Activated CD4-positive, alpha-beta T cell treated with anti-CD3 and anti-CD28 coated beads, Interleukin-2, amount 10 ng/mL, durations not matched to agents 7 days and 5 days (primary cell): ENCODE measurements at regions not wholly inside any gene's neighbourhood (a gene's known extent, or its start where the extent isn't known, plus 50 kb on each side); places are given as distances from the start of the nearest gene placed in this dataset.

Experiments
- CTCF ChIA-PET: fragments of 350-600 bp; sonication (Branson Sonifier 250); formaldehyde crosslinking; loops from one replicate; lab custom pipeline; 2021; ENCODE audit warnings: antibody characterized with exemption; lab: Charles Lee
- POLR2A ChIA-PET: fragments of 350-600 bp; sonication (Branson Sonifier 250); formaldehyde crosslinking; loops from one replicate; lab custom pipeline; 2021; ENCODE audit warnings: antibody characterized with exemption; lab: Charles Lee
- DNase-seq: peaks from one replicate; pipeline ENCODE4 v3.0.0-alpha.2; 2020
- H3K27ac Mint-ChIP-seq: one replicate; pipeline ENCODE4 v1.8.0; 2021; ENCODE audit warnings: mild to moderate bottlenecking, moderate library complexity, mixed read lengths
- H3K27me3 Mint-ChIP-seq: one replicate; pipeline ENCODE4 v1.8.0; 2021; ENCODE audit warnings: mixed read lengths
- H3K36me3 Mint-ChIP-seq: one replicate; pipeline ENCODE4 v1.8.0; 2021; ENCODE audit warnings: low read depth, mixed read lengths
- H3K4me1 Mint-ChIP-seq: one replicate; pipeline ENCODE4 v1.8.0; 2021; ENCODE audit warnings: mixed read lengths
- H3K4me3 Mint-ChIP-seq: one replicate; pipeline ENCODE4 v1.8.0; 2021; ENCODE audit warnings: mild to moderate bottlenecking, moderate library complexity, mixed read lengths
- H3K9me3 Mint-ChIP-seq: one replicate; pipeline ENCODE4 v1.8.0; 2021; ENCODE audit warnings: mixed read lengths

- H3K4me3 Mint-ChIP-seq = no peak overlapping the region
- ChIA-PET CTCF (no interaction called here), POLR2A (no interaction called here)
- no peaks in the 10 kb centered on the region for H3K27me3 Mint-ChIP-seq
- H3K27ac Mint-ChIP-seq = no peak overlapping the region
- DNase-seq = no peak
- H3K9me3 Mint-ChIP-seq = no peaks in the 10 kb centered on the region
- H3K36me3 Mint-ChIP-seq = no peaks in the 10 kb centered on the region
- H3K4me1 Mint-ChIP-seq = no peaks in the 10 kb centered on the region
Measured at GRCh38 chr4:155540698-155541097, 126.0 kb upstream of the GUCY1A1 start.

- ChIA-PET CTCF (no interaction called here), POLR2A (no interaction called here)
- no peaks in the 10 kb centered on the region for H3K4me1 Mint-ChIP-seq
- no peaks in the 10 kb centered on the region for H3K9me3 Mint-ChIP-seq
- H3K4me3 Mint-ChIP-seq = no peak overlapping the region
- no peaks in the 10 kb centered on the region for H3K27me3 Mint-ChIP-seq
- H3K27ac Mint-ChIP-seq = no peak overlapping the region
- DNase-seq = no peak
- no peaks in the 10 kb centered on the region for H3K36me3 Mint-ChIP-seq
Measured at GRCh38 chr4:155539746-155540145, 126.9 kb upstream of the GUCY1A1 start.

GRCh38 chr4:155535802-155536454, 130.7 kb upstream of the GUCY1A1 start:
- Mint-ChIP-seq H3K27me3 (no peaks in the 10 kb centered on the region), H3K36me3 (no peaks in the 10 kb centered on the region), H3K27ac (no peak overlapping the region), H3K4me3 (no peak overlapping the region), H3K4me1 (no peaks in the 10 kb centered on the region), H3K9me3 (no peaks in the 10 kb centered on the region)
- ChIA-PET POLR2A (no interaction called here), CTCF (no interaction called here)
- no peak for DNase-seq

- Mint-ChIP-seq H3K9me3 (no peaks in the 10 kb centered on the region), H3K4me1 (no peaks in the 10 kb centered on the region), H3K27ac (no peak overlapping the region), H3K4me3 (no peak overlapping the region), H3K27me3 (no peaks in the 10 kb centered on the region), H3K36me3 (no peaks in the 10 kb centered on the region)
- ChIA-PET CTCF (no interaction called here), POLR2A (interaction anchor here (0.6 kb wide), 1 partner anchor 572 kb away, joined by 3 read pairs; no protein-coding TSS in a partner anchor)
- no peak for DNase-seq
Measured at GRCh38 chr4:155532373-155533085, 134.1 kb upstream of the GUCY1A1 start.

- Mint-ChIP-seq H3K27me3 (no peaks in the 10 kb centered on the region), H3K4me3 (no peak overlapping the region), H3K36me3 (no peaks in the 10 kb centered on the region), H3K4me1 (no peaks in the 10 kb centered on the region), H3K9me3 (no peaks in the 10 kb centered on the region), H3K27ac (no peak overlapping the region)
- DNase-seq = no peak
- ChIA-PET CTCF (no interaction called here), POLR2A (no interaction called here)
Measured at GRCh38 chr4:155530857-155531256, 135.8 kb upstream of the GUCY1A1 start.

GRCh38 chr4:155530290-155530689, 136.4 kb upstream of the GUCY1A1 start:
- no peak for DNase-seq
- ChIA-PET CTCF (no interaction called here), POLR2A (no interaction called here)
- Mint-ChIP-seq H3K36me3 (no peaks in the 10 kb centered on the region), H3K9me3 (no peaks in the 10 kb centered on the region), H3K4me3 (no peak overlapping the region), H3K27me3 (no peaks in the 10 kb centered on the region), H3K27ac (no peak overlapping the region), H3K4me1 (no peaks in the 10 kb centered on the region)

GRCh38 chr4:155529716-155530115, 136.9 kb upstream of the GUCY1A1 start:
- Mint-ChIP-seq H3K36me3 (no peaks in the 10 kb centered on the region), H3K9me3 (no peaks in the 10 kb centered on the region), H3K27me3 (no peaks in the 10 kb centered on the region), H3K27ac (no peak overlapping the region), H3K4me3 (no peak overlapping the region), H3K4me1 (no peaks in the 10 kb centered on the region)
- ChIA-PET CTCF (no interaction called here), POLR2A (no interaction called here)
- no peak for DNase-seq

GRCh38 chr4:155529272-155529671, 137.4 kb upstream of the GUCY1A1 start:
- DNase-seq = no peak
- Mint-ChIP-seq H3K4me1 (no peaks in the 10 kb centered on the region), H3K36me3 (no peaks in the 10 kb centered on the region), H3K27me3 (no peaks in the 10 kb centered on the region), H3K9me3 (no peaks in the 10 kb centered on the region), H3K27ac (no peak overlapping the region), H3K4me3 (no peak overlapping the region)
- ChIA-PET CTCF (no interaction called here), POLR2A (no interaction called here)

- Mint-ChIP-seq H3K4me3 (no peak overlapping the region), H3K9me3 (peaks cover 3% of the 10 kb centered on the region), H3K4me1 (no peaks in the 10 kb centered on the region), H3K27me3 (no peaks in the 10 kb centered on the region), H3K27ac (no peak overlapping the region), H3K36me3 (no peaks in the 10 kb centered on the region)
- POLR2A ChIA-PET = no interaction called here
- CTCF ChIA-PET = no interaction called here
- DNase-seq = no peak
Measured at GRCh38 chr4:155526452-155527169, 140.0 kb upstream of the GUCY1A1 start.

- Mint-ChIP-seq H3K27me3 (no peaks in the 10 kb centered on the region), H3K4me1 (no peaks in the 10 kb centered on the region), H3K27ac (no peak overlapping the region), H3K36me3 (no peaks in the 10 kb centered on the region), H3K9me3 (peaks cover 12% of the 10 kb centered on the region), H3K4me3 (no peak overlapping the region)
- no peak for DNase-seq
- POLR2A ChIA-PET = no interaction called here
- CTCF ChIA-PET = no interaction called here
Measured at GRCh38 chr4:155524926-155525455, 141.7 kb upstream of the GUCY1A1 start.

GRCh38 chr4:155523358-155523757, 143.3 kb upstream of the GUCY1A1 start:
- ChIA-PET CTCF (no interaction called here), POLR2A (no interaction called here)
- DNase-seq = no peak
- no peak overlapping the region for H3K4me3 Mint-ChIP-seq
- peaks cover 12% of the 10 kb centered on the region for H3K9me3 Mint-ChIP-seq
- no peak overlapping the region for H3K27ac Mint-ChIP-seq
- H3K4me1 Mint-ChIP-seq = no peaks in the 10 kb centered on the region
- no peaks in the 10 kb centered on the region for H3K36me3 Mint-ChIP-seq
- H3K27me3 Mint-ChIP-seq = no peaks in the 10 kb centered on the region

GRCh38 chr4:155522201-155522600, 144.4 kb upstream of the GUCY1A1 start:
- no peak overlapping the region for H3K4me3 Mint-ChIP-seq
- DNase-seq = no peak
- H3K27me3 Mint-ChIP-seq = no peaks in the 10 kb centered on the region
- ChIA-PET POLR2A (no interaction called here), CTCF (no interaction called here)
- peaks cover 12% of the 10 kb centered on the region for H3K9me3 Mint-ChIP-seq
- H3K4me1 Mint-ChIP-seq = no peaks in the 10 kb centered on the region
- no peak overlapping the region for H3K27ac Mint-ChIP-seq
- no peaks in the 10 kb centered on the region for H3K36me3 Mint-ChIP-seq

GRCh38 chr4:155521382-155521781, 144.6 kb upstream of the MAP9 start:
- CTCF ChIA-PET = interaction anchor here (1.5 kb wide), 1 partner anchor 12 kb away, joined by 4 read pairs; no protein-coding TSS in a partner anchor
- H3K27me3 Mint-ChIP-seq = no peaks in the 10 kb centered on the region

More at GRCh38 chr4:155521382-155521781, 144.6 kb upstream of the MAP9 start:
- Mint-ChIP-seq H3K9me3 (peaks cover 12% of the 10 kb centered on the region), H3K27ac (no peak overlapping the region), H3K36me3 (no peaks in the 10 kb centered on the region), H3K4me3 (no peak overlapping the region), H3K4me1 (no peaks in the 10 kb centered on the region)
- DNase-seq = no peak
- POLR2A ChIA-PET = no interaction called here
